ENCODE measurements at regions not wholly inside any gene's neighbourhood (a gene's known extent, or its start where the extent isn't known, plus 50 kb on each side); places are given as distances from the start of the nearest gene placed in this dataset.

- TF ChIP-seq CTCF (IDR thresholded peaks at IDR 0.05) (no peak), POLR2A (IDR thresholded peaks at IDR 0.05) (no peak)
Observed at GRCh38 chr3:101063401-101063800, 70.2 kb upstream of the ABI3BP start.

Measured in thyroid gland (tissue), 4 donors.